Muscle of leg (tissue), 3 donors: ENCODE measurements at regions not wholly inside any gene's neighbourhood (a gene's known extent, or its start where the extent isn't known, plus 50 kb on each side); places are given as distances from the start of the nearest gene placed in this dataset.

Experiments
- DNase-seq: peaks from one replicate; pipeline ENCODE4 v3.0.0; 2013
- H3K27ac ChIP-seq: one replicate; pipeline ENCODE4 v1.5.1; 2013; ENCODE audit warnings: mild to moderate bottlenecking, low read length, control low read depth
- H3K27me3 ChIP-seq: one replicate; pipeline ENCODE4 v1.6.1; 2013; ENCODE audit warnings: low read length; ENCODE audit not compliant: control insufficient read depth, insufficient read depth
- H3K36me3 ChIP-seq: one replicate; pipeline ENCODE4 v1.6.1; 2013; ENCODE audit warnings: low read length; ENCODE audit not compliant: control insufficient read depth, insufficient read depth
- H3K4me1 ChIP-seq: one replicate; pipeline ENCODE4 v1.6.1; 2013; ENCODE audit warnings: low read length; ENCODE audit not compliant: control insufficient read depth, insufficient read depth
- H3K4me3 ChIP-seq: one replicate; pipeline ENCODE4 v1.5.1; 2013; ENCODE audit warnings: low read length, control low read depth
- H3K9me3 ChIP-seq: replicated peaks from 2 replicates; pipeline ENCODE4 v1.6.1; 2013; ENCODE audit warnings: low read depth, low read length; ENCODE audit not compliant: control insufficient read depth
- WGBS: methylation state at CpG from one replicate; pipeline ENCODE4 v1.1.5; 2013; ENCODE audit warnings: missing lambda C conversion rate; ENCODE audit not compliant: insufficient coverage; 5-methylcytosine and 5-hydroxymethylcytosine counted together

DNA sequence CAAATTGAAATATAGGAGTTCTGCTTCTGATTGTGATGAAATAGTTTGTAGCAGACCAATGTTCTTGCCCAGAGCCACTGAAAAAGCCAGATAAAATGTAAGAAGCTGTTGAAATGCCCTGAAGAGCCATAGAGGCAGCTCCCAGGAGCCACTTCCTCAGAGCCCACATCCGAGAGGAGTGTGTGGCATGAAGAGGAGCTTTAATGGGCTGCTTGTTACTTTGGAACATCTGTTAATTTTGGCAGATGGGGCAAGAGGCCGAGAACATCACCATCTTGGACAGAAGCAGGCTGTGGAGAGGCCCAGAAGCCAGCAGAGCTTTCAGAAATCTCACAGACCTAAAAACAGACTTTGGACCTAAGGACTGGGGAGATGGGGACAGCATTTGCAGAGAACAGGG, 370.8 kb downstream of the GADD45G start:
- peak; percentile 35 for DNase-seq
- no peaks in the 10 kb centered on the region for H3K36me3 ChIP-seq
- H3K27ac ChIP-seq: no peak overlapping the region
- WGBS: 57% methylated on average over 1 of the region's 2 CpGs
- no peaks in the 10 kb centered on the region for H3K27me3 ChIP-seq
- H3K4me3 ChIP-seq: no peak overlapping the region
- peaks cover 4% of the 10 kb centered on the region for H3K4me1 ChIP-seq
- H3K9me3 ChIP-seq: no peaks in the 10 kb centered on the region

DNA sequence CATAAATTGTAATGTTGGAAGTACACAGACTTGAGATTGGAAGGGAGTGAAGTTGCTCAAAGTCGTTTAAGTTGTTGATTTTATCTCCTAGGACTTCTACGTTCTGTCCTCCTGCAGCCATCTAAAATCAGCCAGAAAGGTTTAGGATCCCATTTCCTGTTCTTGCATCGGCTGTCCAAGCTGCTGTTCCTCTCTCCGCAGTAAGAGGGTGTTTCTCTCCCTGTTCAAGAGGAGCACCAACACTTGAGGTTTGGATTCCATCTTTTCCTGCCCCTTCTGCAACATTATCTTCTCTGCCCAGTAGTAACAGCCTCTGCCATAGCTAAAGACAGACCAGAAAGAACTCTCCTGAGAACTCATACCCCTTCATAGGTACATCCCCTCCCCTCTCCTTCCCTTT, 373.4 kb downstream of the GADD45G start:
- no peaks in the 10 kb centered on the region for H3K36me3 ChIP-seq
- no peak overlapping the region for H3K4me3 ChIP-seq
- H3K4me1 ChIP-seq: peaks cover 4% of the 10 kb centered on the region
- no peaks in the 10 kb centered on the region for H3K27me3 ChIP-seq
- H3K9me3 ChIP-seq: no peaks in the 10 kb centered on the region
- H3K27ac ChIP-seq: no peak overlapping the region
- WGBS: no CpG with 5 or more reads among the region's 4 CpGs
- DNase-seq: peak; percentile 31

DNA sequence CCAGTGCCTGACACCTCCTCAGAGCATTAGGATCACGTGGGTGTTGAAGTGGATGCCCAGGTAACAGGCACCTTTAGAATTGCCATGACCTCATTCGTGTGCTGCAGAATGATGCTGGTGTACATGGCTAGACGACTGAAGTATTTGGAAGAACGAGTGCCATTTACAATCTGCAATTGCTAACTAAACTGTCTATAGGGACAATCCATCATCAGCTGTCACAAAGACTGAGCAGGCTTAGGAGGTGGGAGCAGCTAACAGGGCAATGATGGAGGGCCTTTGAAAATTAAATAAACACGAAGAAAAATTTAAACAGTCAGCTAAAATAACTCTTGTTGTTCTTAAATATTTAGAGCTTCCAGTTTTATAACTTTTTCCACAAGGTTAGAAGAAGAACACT, 375.8 kb downstream of the GADD45G start:
- no peaks in the 10 kb centered on the region for H3K9me3 ChIP-seq
- H3K4me3 ChIP-seq: no peak overlapping the region
- H3K27ac ChIP-seq: no peak overlapping the region
- peaks cover 3% of the 10 kb centered on the region for H3K4me1 ChIP-seq
- DNase-seq: no peak
- H3K27me3 ChIP-seq: no peaks in the 10 kb centered on the region
- no peaks in the 10 kb centered on the region for H3K36me3 ChIP-seq
- no CpG with 5 or more reads among the region's 5 CpGs for WGBS

DNA sequence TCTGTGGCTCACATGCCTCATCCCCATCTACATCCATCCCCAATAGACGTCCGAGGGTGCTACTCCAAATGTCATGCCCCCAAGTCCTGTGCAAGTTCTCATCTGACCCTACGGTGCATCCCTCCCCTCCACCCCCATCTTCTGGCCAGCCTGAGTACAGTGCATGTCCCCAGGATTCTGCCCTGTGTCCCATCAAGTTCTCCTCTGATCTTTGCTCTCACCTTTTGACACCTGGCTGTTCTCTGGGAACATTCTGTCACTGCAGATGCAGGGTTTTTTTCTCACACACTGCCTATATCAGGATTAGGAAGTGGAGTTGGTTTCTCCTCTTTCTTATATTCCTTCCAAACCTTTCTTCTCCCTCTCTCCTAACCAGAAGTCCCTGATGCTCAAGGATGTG, 377.2 kb downstream of the GADD45G start:
- no peak for DNase-seq
- Histone ChIP-seq H3K36me3 (no peaks in the 10 kb centered on the region), H3K4me1 (no peaks in the 10 kb centered on the region), H3K27ac (no peak overlapping the region), H3K4me3 (no peak overlapping the region), H3K27me3 (no peaks in the 10 kb centered on the region), H3K9me3 (no peaks in the 10 kb centered on the region)
- WGBS: 62% methylated on average over 3 of the region's 3 CpGs

DNA sequence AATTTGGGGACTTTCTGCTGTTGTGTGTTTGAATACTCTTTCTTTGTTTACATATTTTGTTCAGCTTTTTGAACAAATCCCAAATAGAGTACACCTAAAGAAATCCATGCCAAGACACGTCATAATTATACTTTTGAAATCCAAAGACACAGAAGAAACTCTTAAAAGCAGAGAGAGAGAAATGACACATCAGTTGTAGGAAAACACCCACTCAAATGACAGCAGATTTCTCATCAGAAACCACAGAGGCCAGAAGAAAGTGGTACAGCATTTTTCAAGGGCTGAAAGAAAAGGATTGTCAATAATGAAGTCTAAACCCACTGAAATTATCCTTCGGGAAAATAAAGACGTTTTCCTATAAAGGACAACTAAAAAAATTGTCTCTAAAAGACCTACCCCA, 378.6 kb downstream of the GADD45G start:
- H3K27me3 ChIP-seq: no peaks in the 10 kb centered on the region
- no CpG with 5 or more reads among the region's 3 CpGs for WGBS
- DNase-seq: no peak
- H3K4me3 ChIP-seq: no peak overlapping the region
- H3K9me3 ChIP-seq: no peaks in the 10 kb centered on the region
- no peak overlapping the region for H3K27ac ChIP-seq
- peaks cover 2% of the 10 kb centered on the region for H3K4me1 ChIP-seq
- H3K36me3 ChIP-seq: no peaks in the 10 kb centered on the region

DNA sequence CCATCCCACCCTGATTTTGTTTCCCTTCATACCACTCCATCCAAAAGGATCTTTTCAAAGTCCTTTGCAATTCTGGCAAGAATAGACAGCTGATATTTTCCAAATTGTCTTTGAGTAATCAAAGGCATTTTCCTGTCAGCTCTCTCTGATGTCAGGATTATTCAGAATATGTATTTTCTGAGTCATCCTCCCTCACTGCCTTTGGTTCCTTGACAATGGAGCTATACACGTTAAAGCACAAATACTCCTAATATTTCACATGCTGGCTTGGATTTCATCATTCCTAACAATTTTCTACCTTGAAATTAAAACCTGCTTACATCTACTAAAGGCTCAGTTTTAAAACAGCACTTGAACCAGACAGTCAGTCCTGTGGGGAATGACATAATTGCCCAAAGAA, 379.4 kb downstream of the GADD45G start:
- Histone ChIP-seq H3K4me3 (no peak overlapping the region), H3K27ac (no peak overlapping the region), H3K4me1 (peaks cover 5% of the 10 kb centered on the region), H3K27me3 (no peaks in the 10 kb centered on the region), H3K9me3 (no peaks in the 10 kb centered on the region), H3K36me3 (no peaks in the 10 kb centered on the region)
- DNase-seq: no peak
- WGBS: 43% methylated on average over 1 of the region's 1 CpG

DNA sequence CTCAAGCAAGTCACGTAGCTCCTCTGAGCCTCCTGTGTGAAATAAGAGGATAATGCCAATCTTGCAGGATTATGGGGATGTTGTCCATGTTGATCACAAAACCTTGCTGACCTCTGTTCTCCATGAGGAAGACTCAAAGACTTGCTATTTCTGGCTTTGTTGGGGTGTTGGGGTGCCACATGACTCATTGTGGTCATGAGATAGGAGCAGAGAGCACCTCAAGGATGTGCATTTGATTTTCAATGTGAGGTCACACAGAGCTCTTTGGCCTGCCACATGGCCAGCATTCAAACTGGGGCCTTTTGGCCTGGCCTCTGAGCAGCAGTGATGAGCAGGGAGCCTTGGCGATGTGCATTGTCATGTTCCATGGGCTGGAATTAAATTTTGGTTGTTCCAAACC, 380.3 kb downstream of the GADD45G start:
- H3K27ac ChIP-seq: no peak overlapping the region
- WGBS: 94% methylated on average over 2 of the region's 2 CpGs

DNA sequence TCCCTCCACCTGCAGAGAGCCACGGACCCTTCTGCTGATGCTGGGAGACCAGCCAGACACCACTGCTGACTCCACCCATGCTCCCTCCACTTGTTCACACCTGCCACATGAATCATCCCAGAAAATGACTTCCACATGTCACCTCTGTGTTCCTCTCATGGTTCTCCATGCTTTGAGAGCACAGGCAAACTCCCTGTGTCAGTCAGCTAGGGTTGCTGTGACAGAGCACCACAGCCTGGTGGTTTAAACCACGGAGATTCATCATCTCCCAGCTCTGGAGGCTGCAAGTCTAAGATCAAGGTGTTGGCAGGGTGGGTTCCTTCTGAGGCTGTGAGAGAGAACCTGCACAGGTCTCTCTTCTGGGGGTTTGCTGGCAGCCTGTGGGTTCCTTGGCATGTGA, 381.4 kb downstream of the GADD45G start:
- H3K4me1 ChIP-seq: peaks cover 5% of the 10 kb centered on the region
- H3K4me3 ChIP-seq: no peak overlapping the region
- H3K36me3 ChIP-seq: no peaks in the 10 kb centered on the region
- DNase-seq: no peak
- whole genome bisulfite sequencing: 67% methylated on average over 2 of the region's 2 CpGs
- no peaks in the 10 kb centered on the region for H3K27me3 ChIP-seq
- no peak overlapping the region for H3K27ac ChIP-seq
- H3K9me3 ChIP-seq: no peaks in the 10 kb centered on the region

More for the DNA sequence above, 380.3 kb downstream of the GADD45G start:
- Histone ChIP-seq H3K4me1 (peaks cover 5% of the 10 kb centered on the region), H3K27me3 (no peaks in the 10 kb centered on the region), H3K4me3 (no peak overlapping the region), H3K36me3 (no peaks in the 10 kb centered on the region), H3K9me3 (no peaks in the 10 kb centered on the region)
- DNase-seq: no peak

DNA sequence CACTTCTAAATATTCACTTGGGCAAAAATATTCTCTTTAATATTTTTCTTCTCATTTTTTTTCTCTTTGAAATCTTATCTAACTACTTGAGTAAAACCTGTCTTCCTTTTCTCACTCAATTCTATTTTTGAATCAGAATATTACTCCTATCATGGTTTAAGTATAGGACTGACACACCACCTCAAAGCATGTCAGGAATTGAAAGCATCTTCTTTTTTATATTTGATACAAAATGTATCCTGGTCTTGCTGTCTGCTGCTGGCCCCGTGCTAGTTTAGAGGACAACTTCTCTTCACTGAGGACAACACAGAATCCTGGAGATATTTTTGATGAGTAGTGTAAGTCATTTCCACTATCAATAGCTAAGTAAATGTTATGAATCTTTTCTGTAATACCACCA, 383.6 kb downstream of the GADD45G start:
- WGBS: no CpG with 5 or more reads among the region's 1 CpG
- H3K9me3 ChIP-seq: no peaks in the 10 kb centered on the region
- no peak overlapping the region for H3K27ac ChIP-seq
- H3K27me3 ChIP-seq: no peaks in the 10 kb centered on the region
- no peaks in the 10 kb centered on the region for H3K36me3 ChIP-seq
- peaks cover 13% of the 10 kb centered on the region for H3K4me1 ChIP-seq
- H3K4me3 ChIP-seq: no peak overlapping the region
- DNase-seq: no peak

DNA sequence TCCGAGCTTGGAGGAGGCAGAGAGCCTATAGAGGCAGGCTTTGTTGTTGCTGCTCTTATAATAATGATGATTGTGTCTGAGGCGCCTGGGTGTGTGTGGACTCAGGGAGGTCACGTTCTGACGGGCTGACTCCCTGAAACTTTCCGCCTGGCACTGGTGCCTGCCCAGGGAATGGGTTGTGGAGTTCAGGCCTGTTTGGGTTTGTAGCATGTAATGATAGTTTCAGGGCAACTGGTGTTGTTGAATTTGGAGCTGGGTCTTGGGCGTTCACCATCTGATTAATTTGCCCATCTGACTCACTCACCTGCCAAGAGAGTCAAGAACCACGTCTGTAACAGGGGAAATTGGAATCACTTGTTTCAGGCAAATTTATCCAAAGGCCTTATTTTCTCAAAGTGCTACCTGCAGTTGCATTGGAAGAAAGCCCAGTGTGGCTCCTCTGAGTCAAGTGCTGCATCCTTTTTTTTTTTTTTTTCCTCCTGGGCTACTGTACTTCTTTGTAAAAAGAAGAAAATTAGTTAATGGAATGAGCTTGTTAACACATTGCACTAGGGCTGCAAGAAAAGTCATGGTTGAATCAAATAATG, 386.5 kb downstream of the GADD45G start:
- Histone ChIP-seq H3K4me1 (peaks cover 30% of the 10 kb centered on the region), H3K4me3 (no peak overlapping the region), H3K36me3 (no peaks in the 10 kb centered on the region), H3K27me3 (peaks cover 2% of the 10 kb centered on the region), H3K27ac (no peak overlapping the region), H3K9me3 (no peaks in the 10 kb centered on the region)
- DNase-seq: no peak
- 91% methylated on average over 4 of the region's 7 CpGs for WGBS
